ENCODE measurements at regions not wholly inside any gene's neighbourhood (a gene's known extent, or its start where the extent isn't known, plus 50 kb on each side); places are given as distances from the start of the nearest gene placed in this dataset.
"Not testable (repeated sequence)": the region's sequence is repeated elsewhere in the genome, so short reads cannot be mapped to it uniquely, and the experiment has no call there.

GRCh38 chr3:66633402-66634381, 132.9 kb upstream of the LRIG1 start:
- DNase-seq (ENCODE audit: low spot score), result no peak

GRCh38 chr3:66638717-66639116, 137.9 kb upstream of the LRIG1 start:
- no peak for DNase-seq (ENCODE audit: low spot score)

GRCh38 chr3:66639809-66640356, 139.1 kb upstream of the LRIG1 start:
- DNase-seq (ENCODE audit: low spot score), result no peak

- DNase-seq (ENCODE audit: low spot score), result no peak
Measured at GRCh38 chr3:66642019-66642418, 141.2 kb upstream of the LRIG1 start.

GRCh38 chr3:66642484-66642883, 141.7 kb upstream of the LRIG1 start:
- DNase-seq (ENCODE audit: low spot score), result no peak

GRCh38 chr3:66644549-66644948, 143.7 kb upstream of the LRIG1 start:
- DNase-seq (ENCODE audit: low spot score), result no peak

GRCh38 chr3:66648975-66649374, 148.2 kb upstream of the LRIG1 start:
- no peak for DNase-seq (ENCODE audit: low spot score)

- not testable (repeated sequence) for DNase-seq (ENCODE audit: low spot score)
Measured at GRCh38 chr3:66651520-66651919, 150.7 kb upstream of the LRIG1 start.

- not testable (repeated sequence) for DNase-seq (ENCODE audit: low spot score)
Measured at GRCh38 chr3:66652100-66652499, 151.3 kb upstream of the LRIG1 start.

- DNase-seq (ENCODE audit: low spot score), result no peak
Measured at GRCh38 chr3:66655044-66655443, 154.2 kb upstream of the LRIG1 start.

- DNase-seq (ENCODE audit: low spot score), result no peak
Measured at GRCh38 chr3:66655671-66656070, 154.8 kb upstream of the LRIG1 start.

- no peak for DNase-seq (ENCODE audit: low spot score)
Measured at GRCh38 chr3:66656609-66657008, 155.8 kb upstream of the LRIG1 start.

GRCh38 chr3:66659056-66659455, 158.2 kb upstream of the LRIG1 start:
- DNase-seq (ENCODE audit: low spot score), result no peak

- no peak for DNase-seq (ENCODE audit: low spot score)
Measured at GRCh38 chr3:66661628-66662027, 160.8 kb upstream of the LRIG1 start.

GRCh38 chr3:66662894-66663293, 162.1 kb upstream of the LRIG1 start:
- DNase-seq (ENCODE audit: low spot score), result no peak

- no peak for DNase-seq (ENCODE audit: low spot score)
Measured at GRCh38 chr3:66665021-66665695, 164.3 kb upstream of the LRIG1 start.

GRCh38 chr3:66666362-66666761, 165.5 kb upstream of the LRIG1 start:
- no peak for DNase-seq (ENCODE audit: low spot score)

GRCh38 chr3:66667263-66667662, 166.4 kb upstream of the LRIG1 start:
- no peak for DNase-seq (ENCODE audit: low spot score)

GRCh38 chr3:66671291-66671690, 170.5 kb upstream of the LRIG1 start:
- DNase-seq (ENCODE audit: low spot score), result no peak

GRCh38 chr3:66672830-66673229, 172.0 kb upstream of the LRIG1 start:
- DNase-seq (ENCODE audit: low spot score), result no peak

- DNase-seq (ENCODE audit: low spot score), result no peak
Measured at GRCh38 chr3:66673293-66673692, 172.5 kb upstream of the LRIG1 start.

GRCh38 chr3:66675366-66675765, 174.5 kb upstream of the LRIG1 start:
- no peak for DNase-seq (ENCODE audit: low spot score)
